WTC11 (cell line): ENCODE measurements at regions not wholly inside any gene's neighbourhood (a gene's known extent, or its start where the extent isn't known, plus 50 kb on each side); places are given as distances from the start of the nearest gene placed in this dataset.

ENCODE experiments used
- ATAC-seq: fragments of 200-7000 bp; cut with Tn5 transposase; 2 replicates; pipeline ENCODE4 v1.10.0; 2021; ENCODE audit warnings: mild to moderate bottlenecking, moderate library complexity
- CTCF ChIA-PET: fragments of 300-600 bp; sonication (Branson Sonifier 250); formaldehyde crosslinking; loops from one replicate; lab custom pipeline; 2021; ENCODE audit warnings: antibody characterized with exemption; lab: Charles Lee
- POLR2A ChIA-PET: fragments of 350-600 bp; sonication (Branson Sonifier 250); formaldehyde crosslinking; loops from one replicate; lab custom pipeline; 2021; ENCODE audit warnings: antibody characterized with exemption; lab: Charles Lee
- DNase-seq: peaks from one replicate; pipeline ENCODE4 v3.0.0; 2021; ENCODE audit warnings: low spot score
- H3K27ac Mint-ChIP-seq: 2 replicates; pipeline ENCODE4 v1.8.0; 2021; ENCODE audit warnings: mixed read lengths
- H3K27me3 Mint-ChIP-seq: 2 replicates; pipeline ENCODE4 v1.8.0; 2021; ENCODE audit warnings: low read depth, mild to moderate bottlenecking, moderate library complexity, mixed read lengths
- H3K36me3 Mint-ChIP-seq: 2 replicates; pipeline ENCODE4 v1.8.0; 2021; ENCODE audit warnings: mixed read lengths
- H3K4me1 Mint-ChIP-seq: 2 replicates; pipeline ENCODE4 v1.8.0; 2022; ENCODE audit warnings: mixed read lengths
- H3K4me3 Mint-ChIP-seq: 2 replicates; pipeline ENCODE4 v1.8.0; 2021; ENCODE audit warnings: mild to moderate bottlenecking, moderate library complexity, mixed read lengths
- H3K9me3 Mint-ChIP-seq: 2 replicates; pipeline ENCODE4 v1.8.0; 2021; ENCODE audit warnings: mixed read lengths
- AFF4 ChIP-seq: sonication (generic); formaldehyde crosslinking; IDR thresholded peaks from 2 replicates; pipeline ENCODE4 v1.8.1; 2023; ENCODE audit warnings: mild to moderate bottlenecking, missing genetic modification reagents, borderline replicate concordance
- ATF1 ChIP-seq: sonication (generic); formaldehyde crosslinking; IDR thresholded peaks from 2 replicates; pipeline ENCODE4 v1.8.1; 2023; ENCODE audit warnings: mild to moderate bottlenecking, moderate library complexity, missing genetic modification reagents
- ATF2 ChIP-seq: sonication (generic); formaldehyde crosslinking; IDR thresholded peaks from 2 replicates; pipeline ENCODE4 v1.8.1; 2022; ENCODE audit warnings: low read depth, missing genetic modification reagents, borderline replicate concordance
- CBFB ChIP-seq: sonication (generic); formaldehyde crosslinking; IDR thresholded peaks from 2 replicates; pipeline ENCODE4 v1.8.1; 2022; ENCODE audit warnings: mild to moderate bottlenecking, low read depth, missing genetic modification reagents
- E2F1 ChIP-seq: sonication (generic); formaldehyde crosslinking; IDR thresholded peaks from 2 replicates; pipeline ENCODE4 v1.8.0; 2022; ENCODE audit warnings: mild to moderate bottlenecking, missing genetic modification reagents
- GABPB1 ChIP-seq: sonication (generic); formaldehyde crosslinking; IDR thresholded peaks from 2 replicates; pipeline ENCODE4 v1.8.1; 2023; ENCODE audit warnings: mild to moderate bottlenecking, missing genetic modification reagents
- JUN ChIP-seq: sonication (generic); formaldehyde crosslinking; IDR thresholded peaks from 2 replicates; pipeline ENCODE4 v1.8.0; 2023; ENCODE audit warnings: mild to moderate bottlenecking, missing genetic modification reagents
- MAX ChIP-seq: sonication (generic); formaldehyde crosslinking; IDR thresholded peaks from 2 replicates; pipeline ENCODE4 v1.8.0; 2022; ENCODE audit warnings: mild to moderate bottlenecking, missing genetic modification reagents
- NR1H2 ChIP-seq: sonication (generic); formaldehyde crosslinking; IDR thresholded peaks from 2 replicates; pipeline ENCODE4 v1.9.0; 2021; ENCODE audit warnings: mild to moderate bottlenecking, moderate library complexity, missing genetic modification reagents
- NR3C1 ChIP-seq: sonication (generic); formaldehyde crosslinking; conservative IDR thresholded peaks from 2 replicates; pipeline ENCODE4 v1.8.1; 2023; ENCODE audit warnings: low read depth, mild to moderate bottlenecking, missing genetic modification reagents
- PRRX2 ChIP-seq: fragments of 250-450 bp; sonication (Bioruptor Pico); IDR thresholded peaks from 2 replicates; pipeline ENCODE4 v1.8.0; 2021; ENCODE audit warnings: mild to moderate bottlenecking
- RELA ChIP-seq: sonication (generic); formaldehyde crosslinking; IDR thresholded peaks from 2 replicates; pipeline ENCODE4 v1.8.1; 2022; ENCODE audit warnings: missing genetic modification reagents, mild to moderate bottlenecking, borderline replicate concordance
- RORB ChIP-seq: fragments of 250-450 bp; sonication (Bioruptor Pico); IDR thresholded peaks from 2 replicates; pipeline ENCODE4 v1.9.0; 2021; ENCODE audit warnings: mild to moderate bottlenecking
- SMAD3 ChIP-seq: sonication (generic); formaldehyde crosslinking; IDR thresholded peaks from 2 replicates; pipeline ENCODE4 v1.8.0; 2022; ENCODE audit warnings: missing genetic modification reagents, mild to moderate bottlenecking, borderline replicate concordance
- ZBTB21 ChIP-seq: sonication (generic); formaldehyde crosslinking; IDR thresholded peaks from 2 replicates; pipeline ENCODE4 v1.8.1; 2023; ENCODE audit warnings: mild to moderate bottlenecking, missing genetic modification reagents, borderline replicate concordance
- ZMAT4 ChIP-seq: fragments of 250-450 bp; sonication (Bioruptor Pico); IDR thresholded peaks from 2 replicates; pipeline ENCODE4 v1.9.0; 2021; ENCODE audit warnings: mild to moderate bottlenecking
- ZNF232 ChIP-seq: sonication (generic); formaldehyde crosslinking; IDR thresholded peaks from 2 replicates; pipeline ENCODE4 v1.8.0; 2022; ENCODE audit warnings: mild to moderate bottlenecking, missing genetic modification reagents
- ZNF263 ChIP-seq: sonication (generic); formaldehyde crosslinking; IDR thresholded peaks from 2 replicates; pipeline ENCODE4 v1.8.1; 2022; ENCODE audit warnings: low read depth, mild to moderate bottlenecking, moderate library complexity, missing genetic modification reagents
- ZNF416 ChIP-seq: fragments of 250-450 bp; sonication (Bioruptor Pico); IDR thresholded peaks from 2 replicates; pipeline ENCODE4 v1.9.0; 2021; ENCODE audit warnings: mild to moderate bottlenecking, inconsistent platforms
- ZNF425 ChIP-seq: fragments of 250-450 bp; sonication (Bioruptor Pico); conservative IDR thresholded peaks from 2 replicates; pipeline ENCODE4 v1.9.0; 2021; ENCODE audit warnings: mild to moderate bottlenecking
- ZNF532 ChIP-seq: fragments of 250-450 bp; sonication (Bioruptor Pico); IDR thresholded peaks from 2 replicates; pipeline ENCODE4 v1.9.0; 2021; ENCODE audit warnings: mild to moderate bottlenecking, borderline replicate concordance
- ZNF671 ChIP-seq: fragments of 250-450 bp; sonication (Bioruptor Pico); IDR thresholded peaks from 2 replicates; pipeline ENCODE4 v1.8.0; 2021; ENCODE audit warnings: mild to moderate bottlenecking

- no peak for TF ChIP-seq AFF4
- no peak for TF ChIP-seq ZNF232 (CRISPR knock-in tag)
- TF ChIP-seq NR1H2 (CRISPR knock-in tag), result no peak
- no peak for TF ChIP-seq ZMAT4 (CRISPR knock-in tag)
- TF ChIP-seq ATF2 (CRISPR knock-in tag), result no peak
Measured at GRCh38 chr12:107444771-107445170, 240.8 kb upstream of the PWP1 start (continued).

- Mint-ChIP-seq H3K9me3 (no peaks in the 10 kb centered on the region), H3K4me1 (peaks cover 19% of the 10 kb centered on the region), H3K36me3 (no peaks in the 10 kb centered on the region), H3K4me3 (no peak overlapping the region), H3K27me3 (no peaks in the 10 kb centered on the region; the same call in 1 of the 2 replicates), H3K27ac (no peak overlapping the region)
- DNase-seq (no peak), ATAC-seq (no peak)
- CTCF ChIA-PET, result interaction anchor here (2.0 kb wide), 1 partner anchor 315 kb away, joined by 5 read pairs; no protein-coding TSS in a partner anchor
- POLR2A ChIA-PET, result no interaction called here
- TF ChIP-seq JUN (CRISPR knock-in tag) (no peak), ZBTB21 (CRISPR knock-in tag) (no peak), SMAD3 (no peak), RELA (no peak), CBFB (no peak), PRRX2 (CRISPR knock-in tag) (no peak), E2F1 (CRISPR knock-in tag) (no peak), ZNF671 (no peak), ZNF425 (CRISPR knock-in tag) (no peak), RORB (CRISPR knock-in tag) (no peak), ATF1 (CRISPR knock-in tag) (no peak), MAX (no peak), ZNF532 (CRISPR knock-in tag) (no peak), ZNF416 (CRISPR knock-in tag) (no peak), NR3C1 (CRISPR knock-in tag) (no peak), ZNF263 (CRISPR knock-in tag) (no peak), GABPB1 (CRISPR knock-in tag) (no peak)
Measured at GRCh38 chr12:107446476-107446875, 239.1 kb upstream of the PWP1 start.
